ENCODE measurements at regions not wholly inside any gene's neighbourhood (a gene's known extent, or its start where the extent isn't known, plus 50 kb on each side); places are given as distances from the start of the nearest gene placed in this dataset.

DNA sequence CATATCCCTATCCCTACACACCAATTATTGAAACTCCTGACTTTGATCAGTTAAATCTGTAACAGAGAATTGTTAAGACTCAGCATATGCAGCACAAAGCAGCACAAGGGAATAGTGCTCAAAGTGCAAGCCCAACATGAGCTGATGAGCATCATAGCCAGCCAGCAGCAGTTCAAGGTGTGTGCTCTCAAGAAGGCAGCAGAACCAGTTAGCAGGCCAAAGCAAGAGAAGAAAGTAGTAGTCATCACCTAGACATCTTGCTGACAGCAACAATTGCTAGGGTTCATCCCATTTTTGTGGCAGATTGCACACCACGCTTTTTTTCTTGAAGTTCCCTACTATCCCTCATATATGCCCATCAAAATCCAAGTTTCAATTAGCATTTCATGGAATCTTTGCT lies 478.3 kb downstream of the COL11A1 start:
- TF ChIP-seq, protein P1, sequence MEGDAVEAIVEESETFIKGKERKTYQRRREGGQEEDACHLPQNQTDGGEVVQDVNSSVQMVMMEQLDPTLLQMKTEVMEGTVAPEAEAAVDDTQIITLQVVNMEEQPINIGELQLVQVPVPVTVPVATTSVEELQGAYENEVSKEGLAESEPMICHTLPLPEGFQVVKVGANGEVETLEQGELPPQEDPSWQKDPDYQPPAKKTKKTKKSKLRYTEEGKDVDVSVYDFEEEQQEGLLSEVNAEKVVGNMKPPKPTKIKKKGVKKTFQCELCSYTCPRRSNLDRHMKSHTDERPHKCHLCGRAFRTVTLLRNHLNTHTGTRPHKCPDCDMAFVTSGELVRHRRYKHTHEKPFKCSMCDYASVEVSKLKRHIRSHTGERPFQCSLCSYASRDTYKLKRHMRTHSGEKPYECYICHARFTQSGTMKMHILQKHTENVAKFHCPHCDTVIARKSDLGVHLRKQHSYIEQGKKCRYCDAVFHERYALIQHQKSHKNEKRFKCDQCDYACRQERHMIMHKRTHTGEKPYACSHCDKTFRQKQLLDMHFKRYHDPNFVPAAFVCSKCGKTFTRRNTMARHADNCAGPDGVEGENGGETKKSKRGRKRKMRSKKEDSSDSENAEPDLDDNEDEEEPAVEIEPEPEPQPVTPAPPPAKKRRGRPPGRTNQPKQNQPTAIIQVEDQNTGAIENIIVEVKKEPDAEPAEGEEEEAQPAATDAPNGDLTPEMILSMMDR (IDR thresholded peaks at IDR 0.05; ENCODE audit: insufficient read depth, missing control alignments) = no peak
- no peak for DNase-seq (ENCODE audit: insufficient read length, low spot score)
- FAIRE-seq = no peak

DNA sequence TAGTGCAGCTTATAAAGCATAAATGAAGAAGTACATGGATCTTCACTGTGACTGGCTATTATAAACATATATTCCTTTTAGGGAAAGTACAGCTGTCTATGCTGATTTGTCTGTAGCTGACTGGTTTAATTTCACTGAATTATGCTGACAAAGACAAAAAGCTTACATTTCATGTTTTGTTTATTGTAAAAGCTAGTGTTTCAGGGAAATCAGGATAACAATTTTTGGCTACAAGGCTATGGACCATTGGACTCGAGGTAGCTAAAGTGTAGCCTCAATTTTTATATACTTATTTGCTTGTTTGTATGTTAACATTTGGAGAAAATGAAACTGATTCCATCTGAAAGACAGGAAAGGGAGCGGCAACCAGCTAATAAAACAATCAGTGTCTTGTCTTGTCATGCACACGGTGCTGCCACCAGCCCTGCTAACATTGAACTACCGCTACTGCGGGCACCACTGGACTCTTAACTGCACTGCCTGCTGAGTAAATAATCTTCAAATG lies 480.2 kb downstream of the COL11A1 start:
- FAIRE-seq (no peak), DNase-seq (ENCODE audit: insufficient read length, low spot score) (no peak)
- TF ChIP-seq, protein P1 (IDR thresholded peaks at IDR 0.05; ENCODE audit: insufficient read depth, missing control alignments) = no peak

DNA sequence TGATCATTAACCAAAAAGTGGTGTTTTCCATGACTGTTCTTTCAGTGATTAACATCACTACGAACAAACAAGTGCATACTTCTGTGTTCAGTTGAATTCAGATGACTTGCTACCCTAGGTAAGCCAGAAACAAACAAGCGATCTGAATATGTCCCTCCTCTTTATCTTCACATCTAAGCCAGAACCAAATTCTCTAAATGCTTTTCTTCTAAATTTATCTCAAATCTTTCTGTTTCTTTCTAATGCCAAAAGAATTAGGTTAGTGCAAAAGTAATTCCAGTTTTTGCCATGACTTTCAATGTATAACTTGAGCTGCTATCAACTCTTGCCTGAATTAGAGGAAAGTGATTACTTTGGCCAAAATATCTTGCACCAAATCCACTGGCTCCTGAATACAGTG lies 481.2 kb downstream of the COL11A1 start:
- FAIRE-seq = no peak

DNA sequence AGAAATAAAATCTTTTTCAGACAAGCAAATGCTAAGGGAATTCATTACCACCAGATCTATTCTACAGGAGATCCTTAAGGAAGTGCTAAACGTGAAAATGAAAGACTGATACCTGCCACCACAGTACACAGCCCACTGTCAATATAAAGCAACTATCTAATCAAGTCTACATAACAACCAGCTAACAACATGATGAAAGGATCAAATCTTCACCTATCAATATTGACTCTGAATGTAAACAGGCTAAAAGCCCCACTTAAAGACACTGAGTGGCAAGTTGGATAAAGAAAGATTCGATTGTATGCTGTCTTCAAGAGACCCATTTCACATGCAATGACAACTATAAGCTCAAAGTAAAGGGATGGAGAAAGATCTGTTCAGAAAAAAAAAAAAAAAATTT lies 492.4 kb downstream of the COL11A1 start:
- TF ChIP-seq, protein P1 (IDR thresholded peaks at IDR 0.05; ENCODE audit: insufficient read depth, missing control alignments) = no peak
- DNase-seq (ENCODE audit: insufficient read length, low spot score) (no peak), FAIRE-seq (no peak)

More for the DNA sequence above, 481.2 kb downstream of the COL11A1 start:
- TF ChIP-seq, protein P1 (IDR thresholded peaks at IDR 0.05; ENCODE audit: insufficient read depth, missing control alignments) = no peak
- no peak for DNase-seq (ENCODE audit: insufficient read length, low spot score)

DNA sequence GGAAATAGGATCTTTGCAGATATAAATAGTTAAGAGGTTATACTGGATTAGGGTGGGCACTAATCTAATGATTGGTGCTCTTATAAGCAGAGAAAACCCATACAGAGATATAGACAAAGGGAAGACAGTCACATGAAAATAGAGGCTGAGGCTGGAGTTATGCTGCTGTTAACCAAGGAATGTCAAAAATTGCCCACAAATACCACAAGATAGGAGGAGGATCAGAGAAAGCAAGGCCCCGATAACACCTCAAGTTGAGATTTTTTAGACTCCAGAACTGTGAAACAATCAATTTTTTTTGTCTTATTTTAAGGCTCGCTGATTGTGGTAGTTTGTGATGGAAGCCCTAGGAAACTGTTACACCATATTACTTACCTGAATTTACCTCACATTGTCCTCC lies 513.2 kb downstream of the COL11A1 start:
- FAIRE-seq (no peak), DNase-seq (ENCODE audit: insufficient read length, low spot score) (no peak)
- TF ChIP-seq, protein P1 (IDR thresholded peaks at IDR 0.05; ENCODE audit: insufficient read depth, missing control alignments) = no peak

DNA sequence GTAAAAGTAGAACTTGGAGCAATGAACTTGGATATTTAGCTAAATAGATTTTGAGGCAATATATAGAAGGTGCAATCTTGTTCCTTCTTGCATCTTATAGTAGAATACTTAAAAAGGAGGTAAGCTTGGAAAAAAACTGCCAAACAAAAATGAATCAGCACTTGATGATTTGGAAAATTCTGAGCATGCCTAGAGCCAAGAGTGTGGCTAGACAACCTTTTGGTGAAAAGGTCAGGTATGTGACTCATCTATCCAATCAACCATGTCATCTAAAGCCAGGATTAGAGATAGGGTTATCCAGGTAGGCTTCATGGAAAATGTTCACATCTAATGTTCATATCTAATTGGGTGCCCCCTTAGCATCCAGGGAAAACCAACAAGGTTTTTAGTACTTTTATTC lies 515.0 kb downstream of the COL11A1 start:
- FAIRE-seq = no peak
- TF ChIP-seq, protein P1 (IDR thresholded peaks at IDR 0.05; ENCODE audit: insufficient read depth, missing control alignments) = no peak
- DNase-seq (ENCODE audit: insufficient read length, low spot score) = no peak

DNA sequence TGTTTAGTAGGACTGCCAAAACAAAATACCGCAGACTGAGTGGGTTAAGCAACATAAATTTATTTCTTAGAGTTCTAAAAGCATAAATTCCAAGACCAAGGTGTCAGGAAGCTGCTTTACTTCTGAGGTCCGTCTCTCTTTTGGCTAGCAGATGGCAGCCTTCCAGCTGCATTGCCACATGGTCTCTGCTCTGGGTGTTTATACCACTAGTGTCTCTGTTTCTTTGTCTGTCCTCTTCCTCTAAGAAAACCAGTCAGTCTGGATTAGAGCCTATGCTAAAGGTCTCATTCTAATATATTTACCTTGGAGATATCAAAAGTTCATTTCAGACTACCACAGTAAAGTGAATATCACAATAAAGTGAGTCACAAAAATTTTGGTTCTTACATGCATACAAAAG lies 519.8 kb downstream of the COL11A1 start:
- TF ChIP-seq, protein P1 (IDR thresholded peaks at IDR 0.05; ENCODE audit: insufficient read depth, missing control alignments) = no peak
- FAIRE-seq = peak; percentile 61
- DNase-seq (ENCODE audit: insufficient read length, low spot score) = no peak

Measured in D721Med (cell line).